ENCODE measurements at regions not wholly inside any gene's neighbourhood (a gene's known extent, or its start where the extent isn't known, plus 50 kb on each side); places are given as distances from the start of the nearest gene placed in this dataset.

DNA sequence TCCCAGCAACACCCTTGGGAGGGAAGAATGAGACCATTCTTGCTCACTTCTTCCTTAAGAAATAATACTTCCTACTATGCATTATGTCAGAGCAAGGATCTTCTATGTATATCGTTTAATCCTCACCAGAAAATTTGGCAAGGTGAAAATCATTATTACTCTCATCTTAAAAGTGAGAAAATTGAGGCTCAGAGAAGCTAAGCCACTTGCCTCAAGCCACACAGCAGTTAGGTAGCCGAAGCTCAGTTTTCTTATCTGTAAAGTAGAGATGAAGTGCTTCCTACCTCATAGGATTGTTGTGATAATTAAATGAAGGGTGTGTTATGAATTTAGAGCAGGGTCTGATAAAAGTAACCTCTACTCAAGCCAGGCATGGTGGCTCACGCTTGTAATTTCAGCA lies 368.9 kb upstream of the ASIC2 start:
- no peak for FAIRE-seq
- intact Hi-C loops (cut with micrococcal nuclease) (no loop called here), dilution Hi-C loops (cut with MboI; ENCODE audit: extremely low pct_ligation_motif_present, low sequenced_read_pairs) (no loop called here)
- no peaks in the 10 kb centered on the region for H4K20me1 ChIP-seq (replicated peaks; ENCODE audit: control insufficient read depth, extremely low read depth, insufficient read depth, low read length)
- no peak overlapping the region for H2AFZ ChIP-seq (ENCODE audit: low read depth, low read length)
- no peaks in the 10 kb centered on the region for H3K9me1 ChIP-seq (replicated peaks; ENCODE audit: control insufficient read depth, extremely low read depth, insufficient read depth, low read length)
- no peaks in the 10 kb centered on the region for H3K27me3 ChIP-seq (ENCODE audit: control insufficient read depth in 2 of 2, insufficient read depth in 2 of 2, low read length in 2 of 2)
- no TSS peak for BruUV-seq (replicated peaks)
- no peak overlapping the region for H3K4me2 ChIP-seq (ENCODE audit: insufficient read depth, low read length)
- H3K4me1 ChIP-seq (ENCODE audit: control insufficient read depth, extremely low read depth, insufficient read depth, low read length) = no peaks in the 10 kb centered on the region
- H3K9ac ChIP-seq (replicated peaks; ENCODE audit: extremely low read depth, insufficient read depth, low read length) = no peak overlapping the region
- DNase-seq (ENCODE audit: low read depth, low spot score) = no peak
- ChIA-PET CTCF (no interaction called here), POLR2A (no interaction called here)
- H3K9me3 ChIP-seq (replicated peaks; ENCODE audit: control insufficient read depth, insufficient read depth, low read length) = no peaks in the 10 kb centered on the region
- no peak overlapping the region for H3K4me3 ChIP-seq (replicated peaks in 1 of 3; ENCODE audit: insufficient read depth in 1 of 3, low read depth in 1 of 3, low read length in 3 of 3)
- no peak for TF ChIP-seq GATA2 (IDR thresholded peaks at IDR 0.05; ENCODE audit: insufficient read depth, insufficient read length, low read depth, low read length)
- no peak for TF ChIP-seq JUN (IDR thresholded peaks at IDR 0.05; ENCODE audit: borderline replicate concordance, insufficient read depth, insufficient read length, low read depth)
- no peak for TF ChIP-seq MYC (IDR thresholded peaks at IDR 0.05; ENCODE audit: low read depth, low read length)
- no peak for TF ChIP-seq EZH2 (IDR thresholded peaks at IDR 0.05; ENCODE audit: borderline replicate concordance, low read depth, low read length, severe bottlenecking)
- TF ChIP-seq POLR2A (IDR thresholded peaks at IDR 0.05; ENCODE audit: low read depth, low read length) = no peak
- TF ChIP-seq POLR2AphosphoS5 (IDR thresholded peaks at IDR 0.05; ENCODE audit: insufficient read depth, low read depth, low read length) = no peak
- TF ChIP-seq, protein P1, sequence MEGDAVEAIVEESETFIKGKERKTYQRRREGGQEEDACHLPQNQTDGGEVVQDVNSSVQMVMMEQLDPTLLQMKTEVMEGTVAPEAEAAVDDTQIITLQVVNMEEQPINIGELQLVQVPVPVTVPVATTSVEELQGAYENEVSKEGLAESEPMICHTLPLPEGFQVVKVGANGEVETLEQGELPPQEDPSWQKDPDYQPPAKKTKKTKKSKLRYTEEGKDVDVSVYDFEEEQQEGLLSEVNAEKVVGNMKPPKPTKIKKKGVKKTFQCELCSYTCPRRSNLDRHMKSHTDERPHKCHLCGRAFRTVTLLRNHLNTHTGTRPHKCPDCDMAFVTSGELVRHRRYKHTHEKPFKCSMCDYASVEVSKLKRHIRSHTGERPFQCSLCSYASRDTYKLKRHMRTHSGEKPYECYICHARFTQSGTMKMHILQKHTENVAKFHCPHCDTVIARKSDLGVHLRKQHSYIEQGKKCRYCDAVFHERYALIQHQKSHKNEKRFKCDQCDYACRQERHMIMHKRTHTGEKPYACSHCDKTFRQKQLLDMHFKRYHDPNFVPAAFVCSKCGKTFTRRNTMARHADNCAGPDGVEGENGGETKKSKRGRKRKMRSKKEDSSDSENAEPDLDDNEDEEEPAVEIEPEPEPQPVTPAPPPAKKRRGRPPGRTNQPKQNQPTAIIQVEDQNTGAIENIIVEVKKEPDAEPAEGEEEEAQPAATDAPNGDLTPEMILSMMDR (IDR thresholded peaks at IDR 0.05; ENCODE audit: extremely low read depth in 1 of 2, insufficient read depth in 1 of 2, low read depth in 1 of 2, low read length in 2 of 2) = no peak
- no peak for TF ChIP-seq FOS (IDR thresholded peaks at IDR 0.05; ENCODE audit: borderline replicate concordance, insufficient read depth, low read length)
- TF ChIP-seq, protein P2, sequence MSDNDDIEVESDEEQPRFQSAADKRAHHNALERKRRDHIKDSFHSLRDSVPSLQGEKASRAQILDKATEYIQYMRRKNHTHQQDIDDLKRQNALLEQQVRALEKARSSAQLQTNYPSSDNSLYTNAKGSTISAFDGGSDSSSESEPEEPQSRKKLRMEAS (IDR thresholded peaks at IDR 0.05; ENCODE audit: insufficient read depth, insufficient read length) = no peak
- no peaks in the 10 kb centered on the region for H3K79me2 ChIP-seq (ENCODE audit: control insufficient read depth, insufficient read depth, low read length)
- H3K27ac ChIP-seq (ENCODE audit: insufficient read depth, low read depth, low read length) = no peak overlapping the region
- no peaks in the 10 kb centered on the region for H3K36me3 ChIP-seq (ENCODE audit: control insufficient read depth in 2 of 2, extremely low read depth in 1 of 2, insufficient read depth in 2 of 2, low read length in 2 of 2)

Data from endothelial cell of umbilical vein (primary cell).